GM18499 (cell line): ENCODE measurements at regions not wholly inside any gene's neighbourhood (a gene's known extent, or its start where the extent isn't known, plus 50 kb on each side); places are given as distances from the start of the nearest gene placed in this dataset.
"Not testable (repeated sequence)": the region's sequence is repeated elsewhere in the genome, so short reads cannot be mapped to it uniquely, and the experiment has no call there.

ENCODE experiments used
- ATAC-seq: cut with Tn5 transposase; IDR thresholded peaks from one replicate; pipeline ENCODE4 v1.9.1; 2021; ENCODE audit warnings: moderate number of reproducible peaks; ENCODE audit not compliant: insufficient read depth, unreplicated experiment

- ATAC-seq = no peak
Measured at GRCh38 chr5:159799701-159800100, 116.6 kb upstream of the ADRA1B start.

GRCh38 chr5:159800131-159800840, 116.0 kb upstream of the ADRA1B start:
- no peak for ATAC-seq

- no peak for ATAC-seq
Measured at GRCh38 chr5:159801303-159801702, 115.0 kb upstream of the ADRA1B start.

- no peak for ATAC-seq
Measured at GRCh38 chr5:159802661-159803060, 113.6 kb upstream of the ADRA1B start.

- no peak for ATAC-seq
Measured at GRCh38 chr5:159804121-159804520, 112.2 kb upstream of the ADRA1B start.

- ATAC-seq = no peak
Measured at GRCh38 chr5:159805021-159805420, 111.3 kb upstream of the ADRA1B start.

GRCh38 chr5:159807135-159807534, 109.1 kb upstream of the ADRA1B start:
- not testable (repeated sequence) for ATAC-seq

GRCh38 chr5:159807586-159807985, 108.7 kb upstream of the ADRA1B start:
- ATAC-seq = no peak

- ATAC-seq = no peak
Measured at GRCh38 chr5:159811712-159812111, 104.6 kb upstream of the ADRA1B start.

- not testable (repeated sequence) for ATAC-seq
Measured at GRCh38 chr5:159812759-159813158, 103.5 kb upstream of the ADRA1B start.

- no peak for ATAC-seq
Measured at GRCh38 chr5:159814222-159814621, 102.1 kb upstream of the ADRA1B start.

GRCh38 chr5:159814805-159815585, 101.3 kb upstream of the ADRA1B start:
- ATAC-seq = no peak

GRCh38 chr5:159817262-159818029, 98.8 kb upstream of the ADRA1B start:
- no peak for ATAC-seq

- no peak for ATAC-seq
Measured at GRCh38 chr5:159819591-159820411, 96.5 kb upstream of the ADRA1B start.

GRCh38 chr5:159820692-159821091, 95.6 kb upstream of the ADRA1B start:
- no peak for ATAC-seq

GRCh38 chr5:159821461-159821940, 94.8 kb upstream of the ADRA1B start:
- ATAC-seq = no peak

- no peak for ATAC-seq
Measured at GRCh38 chr5:159824188-159825161, 91.8 kb upstream of the ADRA1B start.

GRCh38 chr5:159825551-159826051, 90.7 kb upstream of the ADRA1B start:
- ATAC-seq = no peak
